A673 (cell line): ENCODE measurements at regions not wholly inside any gene's neighbourhood (a gene's known extent, or its start where the extent isn't known, plus 50 kb on each side); places are given as distances from the start of the nearest gene placed in this dataset.

Experiments used
- BruUV-seq: library from RNA; stranded (reverse); fragments of 400-500 nt; replicated peaks from 2 replicates; lab custom pipeline; 2021; lab: Mats Ljungman, UMichigan
- CTCF ChIA-PET: fragments of 300-600 bp; sonication (Branson Sonifier 250); formaldehyde crosslinking; loops from one replicate; lab custom pipeline; 2022; ENCODE audit warnings: antibody characterized with exemption; lab: Charles Lee
- POLR2A ChIA-PET: fragments of 300-600 bp; sonication (Branson Sonifier 250); formaldehyde crosslinking; loops from one replicate; lab custom pipeline; 2022; ENCODE audit warnings: antibody characterized with exemption; ENCODE audit not compliant: low non-redundant PET; lab: Charles Lee
- DNase-seq: peaks from one replicate; pipeline ENCODE4 v3.0.0-alpha.2; 2015; ENCODE audit warnings: low spot score
- H3K27ac ChIP-seq: fragments of 200-600 bp; sonication (generic); 2 replicates; pipeline ENCODE4 v1.5.1; 2016; ENCODE audit warnings: mixed run types, low read depth, mild to moderate bottlenecking, mixed read lengths, antibody characterized with exemption, low read length; ENCODE audit not compliant: poor library complexity, severe bottlenecking
- H3K27me3 ChIP-seq: fragments of 200-600 bp; sonication (generic); replicated peaks from 2 replicates; pipeline ENCODE4 v1.6.1; 2017; ENCODE audit warnings: mixed run types, low read depth, mild to moderate bottlenecking, mixed read lengths, antibody characterized with exemption, low read length; ENCODE audit not compliant: insufficient read depth, poor library complexity
- H3K36me3 ChIP-seq: fragments of 200-600 bp; sonication (generic); 2 replicates; pipeline ENCODE4 v1.6.1; 2016; ENCODE audit warnings: mixed run types, mild to moderate bottlenecking, mixed read lengths, antibody characterized with exemption, low read length; ENCODE audit not compliant: insufficient read depth, poor library complexity, severe bottlenecking
- H3K4me1 ChIP-seq: fragments of 200-600 bp; sonication (generic); 2 replicates; pipeline ENCODE4 v1.6.1; 2017; ENCODE audit warnings: mixed run types, mild to moderate bottlenecking, mixed read lengths, antibody characterized with exemption, low read length; ENCODE audit not compliant: insufficient read depth, poor library complexity, severe bottlenecking
- H3K4me3 ChIP-seq: fragments of 200-600 bp; sonication (generic); 2 replicates; pipeline ENCODE4 v1.5.1; 2016; ENCODE audit warnings: low read depth, mixed run types, mild to moderate bottlenecking, mixed read lengths, low read length; ENCODE audit not compliant: poor library complexity, severe bottlenecking
- H3K9me3 ChIP-seq: fragments of 200-600 bp; sonication (generic); 2 replicates; pipeline ENCODE4 v1.6.1; 2016; ENCODE audit warnings: mixed run types, low read depth, mild to moderate bottlenecking, mixed read lengths, antibody characterized with exemption, low read length; ENCODE audit not compliant: poor library complexity, severe bottlenecking
- EZH2 ChIP-seq: fragments of 200-600 bp; sonication (generic); IDR thresholded peaks from 2 replicates; pipeline ENCODE4 v1.6.1; 2017; ENCODE audit warnings: borderline replicate concordance, low read depth, mild to moderate bottlenecking, mixed read lengths, antibody characterized with exemption, low read length; ENCODE audit not compliant: poor library complexity, severe bottlenecking
- intact Hi-C: fragments of 100-400 bp; cut with micrococcal nuclease; formaldehyde crosslinking; loops from one replicate; pipeline ENCODE4 v1.10.0; 2022; ENCODE audit not compliant: unreplicated experiment
- TF ChIP-seq, protein P1 (sequence below): fragments of 300-800, 200-600 bp; sonication (generic); conservative IDR thresholded peaks from 2 replicates; pipeline ENCODE4 v1.5.1; 2017; ENCODE audit warnings: low read depth, mild to moderate bottlenecking, antibody characterized with exemption, low read length, moderate library complexity, mixed read lengths

DNA sequence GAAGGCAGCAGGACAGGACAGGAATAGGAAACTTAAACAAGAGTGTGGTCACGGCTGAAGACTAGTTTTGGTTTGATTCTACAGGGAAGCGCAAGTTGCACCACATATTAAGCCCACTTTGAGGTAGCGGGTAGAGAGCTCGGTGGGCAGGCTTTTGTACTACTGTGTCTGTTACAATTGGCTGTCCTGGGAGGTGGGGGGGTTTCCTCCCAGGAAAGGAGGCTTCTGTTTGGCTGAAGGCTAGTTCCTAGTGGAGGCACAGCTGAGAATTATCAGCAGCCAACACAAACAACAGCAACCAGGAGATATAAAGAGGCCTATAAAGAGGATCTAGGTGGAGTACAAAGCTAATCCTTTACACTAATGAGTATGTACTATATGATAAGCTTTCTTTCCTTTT lies 62.7 kb downstream of the ZNF648 start:
- H3K27ac ChIP-seq: no peak overlapping the region
- intact Hi-C loops: no loop called here
- ChIA-PET POLR2A (interaction anchor here (0.6 kb wide), 1 partner anchor 393 kb away, joined by 3 read pairs; no protein-coding TSS in a partner anchor), CTCF (interaction anchor here (0.7 kb wide), 1 partner anchor 560 kb away, joined by 3 read pairs; no protein-coding TSS in a partner anchor)
- no TSS peak for BruUV-seq
- H3K27me3 ChIP-seq: peaks cover 8% of the 10 kb centered on the region
- H3K4me3 ChIP-seq: no peak overlapping the region
- no peaks in the 10 kb centered on the region for H3K9me3 ChIP-seq
- no peaks in the 10 kb centered on the region for H3K4me1 ChIP-seq
- TF ChIP-seq, protein P1, sequence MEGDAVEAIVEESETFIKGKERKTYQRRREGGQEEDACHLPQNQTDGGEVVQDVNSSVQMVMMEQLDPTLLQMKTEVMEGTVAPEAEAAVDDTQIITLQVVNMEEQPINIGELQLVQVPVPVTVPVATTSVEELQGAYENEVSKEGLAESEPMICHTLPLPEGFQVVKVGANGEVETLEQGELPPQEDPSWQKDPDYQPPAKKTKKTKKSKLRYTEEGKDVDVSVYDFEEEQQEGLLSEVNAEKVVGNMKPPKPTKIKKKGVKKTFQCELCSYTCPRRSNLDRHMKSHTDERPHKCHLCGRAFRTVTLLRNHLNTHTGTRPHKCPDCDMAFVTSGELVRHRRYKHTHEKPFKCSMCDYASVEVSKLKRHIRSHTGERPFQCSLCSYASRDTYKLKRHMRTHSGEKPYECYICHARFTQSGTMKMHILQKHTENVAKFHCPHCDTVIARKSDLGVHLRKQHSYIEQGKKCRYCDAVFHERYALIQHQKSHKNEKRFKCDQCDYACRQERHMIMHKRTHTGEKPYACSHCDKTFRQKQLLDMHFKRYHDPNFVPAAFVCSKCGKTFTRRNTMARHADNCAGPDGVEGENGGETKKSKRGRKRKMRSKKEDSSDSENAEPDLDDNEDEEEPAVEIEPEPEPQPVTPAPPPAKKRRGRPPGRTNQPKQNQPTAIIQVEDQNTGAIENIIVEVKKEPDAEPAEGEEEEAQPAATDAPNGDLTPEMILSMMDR: no peak
- no peak for TF ChIP-seq EZH2
- no peaks in the 10 kb centered on the region for H3K36me3 ChIP-seq
- no peak for DNase-seq

DNA sequence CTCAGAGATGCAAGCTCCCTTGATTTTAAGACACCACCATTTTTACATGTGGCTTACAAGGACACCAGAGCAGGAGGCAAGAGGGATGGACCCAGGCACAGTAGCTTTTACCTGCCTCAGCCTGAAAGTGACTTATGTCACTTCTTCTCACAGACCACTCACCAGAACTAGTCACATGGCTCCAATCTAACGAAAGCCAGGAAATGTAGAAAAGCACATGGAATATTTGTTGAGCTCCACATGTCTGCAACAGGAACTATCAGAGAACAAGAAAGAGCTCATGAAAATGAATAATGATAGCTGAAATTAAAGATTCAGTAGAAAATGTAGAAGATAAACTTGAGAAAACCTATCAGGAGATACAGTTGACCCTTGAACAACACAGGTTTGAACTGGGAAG lies 69.4 kb downstream of the ZNF648 start:
- ChIA-PET CTCF (no interaction called here), POLR2A (no interaction called here)
- BruUV-seq: no TSS peak
- Histone ChIP-seq H3K4me1 (no peaks in the 10 kb centered on the region), H3K27ac (no peak overlapping the region), H3K4me3 (no peak overlapping the region), H3K27me3 (peaks cover 10% of the 10 kb centered on the region), H3K9me3 (no peaks in the 10 kb centered on the region), H3K36me3 (no peaks in the 10 kb centered on the region)
- no peak for DNase-seq
- intact Hi-C loops: no loop called here
- TF ChIP-seq, protein P1: no peak
- no peak for TF ChIP-seq EZH2

DNA sequence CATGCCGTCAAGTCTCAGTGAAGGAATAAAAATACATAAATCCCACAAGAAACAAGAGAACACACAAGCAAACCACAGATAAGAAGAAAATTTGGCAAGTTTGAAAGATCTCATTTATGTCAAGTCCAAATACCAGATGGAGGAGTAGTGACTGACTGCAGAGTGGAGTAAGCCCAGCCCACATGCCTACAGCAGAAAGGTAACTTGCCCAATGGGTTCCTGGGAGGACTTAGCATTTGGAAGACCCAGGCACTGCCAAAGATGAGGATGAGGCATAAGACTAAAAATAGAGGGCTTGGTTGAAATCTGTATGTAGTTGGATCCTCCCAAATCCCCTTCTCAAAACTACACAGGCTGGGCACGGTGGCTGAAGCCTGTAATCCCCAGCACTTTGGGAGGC lies 70.8 kb downstream of the ZNF648 start:
- no TSS peak for BruUV-seq

More for the DNA sequence above, 70.8 kb downstream of the ZNF648 start:
- no peak for DNase-seq
- Histone ChIP-seq H3K27ac (no peak overlapping the region), H3K36me3 (no peaks in the 10 kb centered on the region), H3K27me3 (peaks cover 16% of the 10 kb centered on the region), H3K4me3 (no peak overlapping the region), H3K9me3 (no peaks in the 10 kb centered on the region), H3K4me1 (no peaks in the 10 kb centered on the region)
- ChIA-PET POLR2A (no interaction called here), CTCF (no interaction called here)
- intact Hi-C loops: no loop called here
- TF ChIP-seq, protein P1: no peak
- TF ChIP-seq EZH2: no peak
